Colonic mucosa (tissue), 4 donors: ENCODE measurements at regions not wholly inside any gene's neighbourhood (a gene's known extent, or its start where the extent isn't known, plus 50 kb on each side); places are given as distances from the start of the nearest gene placed in this dataset.

Experiments
- DNase-seq: peaks from one replicate; pipeline ENCODE4 v3.0.0-alpha.2; 2020
- H3K27ac ChIP-seq: fragments of 200-600 bp; one replicate; pipeline ENCODE4 v1.8.0; 2021
- H3K27me3 ChIP-seq: fragments of 200-600 bp; one replicate; pipeline ENCODE4 v1.8.0; 2021
- H3K36me3 ChIP-seq: fragments of 200-600 bp; one replicate; pipeline ENCODE4 v1.8.0; 2021
- H3K4me1 ChIP-seq: fragments of 200-600 bp; one replicate; pipeline ENCODE4 v1.8.0; 2021; ENCODE audit warnings: mild to moderate bottlenecking
- H3K4me3 ChIP-seq: fragments of 200-600 bp; one replicate; pipeline ENCODE4 v1.8.0; 2021
- H3K9ac ChIP-seq, 2 donors: one replicate each; pipeline ENCODE4 v1.7.0; 2013; ENCODE audit warnings: control low read depth in 2 of 2, low read depth in 2 of 2, low read length in 2 of 2
- H3K9me3 ChIP-seq: fragments of 200-600 bp; one replicate; pipeline ENCODE4 v1.8.0; 2021
- CTCF ChIP-seq: fragments of 200-600 bp; IDR thresholded peaks from one replicate; pipeline ENCODE4 v1.8.0; 2022; ENCODE audit warnings: antibody characterized with exemption, mild to moderate bottlenecking
- intact Hi-C: fragments of 100-400 bp; cut with DNase I; formaldehyde crosslinking; loops from one replicate; pipeline ENCODE4 v1.14.1; 2022
- donor health status: healthy.
- donor health status: DM: no; HTN: no; CAD: no.
- donor health status: DM: no; HTN: no; CAD: no.

DNA sequence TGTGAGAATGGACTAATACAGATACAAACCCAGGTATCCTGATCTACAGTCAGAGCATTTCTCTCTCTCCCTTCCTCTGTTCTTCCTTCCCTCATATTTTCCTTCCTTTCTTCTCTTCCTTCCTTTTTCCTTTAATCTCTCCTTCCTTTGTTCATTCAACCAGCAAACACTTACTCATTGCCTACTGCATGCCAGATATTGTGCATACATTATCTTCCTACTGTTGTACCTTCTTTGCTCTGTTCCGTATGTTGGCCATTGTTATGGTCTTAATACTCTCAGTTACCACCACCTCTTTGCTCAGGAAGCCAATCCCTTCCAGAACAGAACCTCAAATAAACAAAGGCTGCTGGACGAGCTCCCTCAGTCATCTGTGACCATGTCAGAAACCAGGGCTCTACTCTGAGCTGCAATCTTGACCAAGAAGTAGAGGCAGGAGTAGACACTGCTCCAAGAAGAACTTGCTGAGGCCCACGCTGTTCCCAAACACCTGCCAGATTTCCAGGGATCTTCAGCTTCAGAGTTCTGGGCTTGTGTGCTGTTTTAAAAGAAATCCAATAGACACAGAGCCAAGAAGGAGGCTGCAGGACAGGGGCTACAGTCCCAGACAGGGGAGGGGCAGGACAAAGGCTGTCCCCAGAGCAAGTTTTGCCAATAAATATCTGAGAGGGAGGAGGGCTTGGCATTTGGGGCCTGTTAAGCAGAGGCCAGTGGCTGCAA is 526.7 kb upstream of the TBX3 start:
- Histone ChIP-seq H3K9ac (no peak overlapping the region), H3K27ac (no peak overlapping the region), H3K4me1 (no peaks in the 10 kb centered on the region), H3K9me3 (no peaks in the 10 kb centered on the region), H3K4me3 (no peak overlapping the region), H3K27me3 (no peaks in the 10 kb centered on the region), H3K36me3 (no peaks in the 10 kb centered on the region)
- TF ChIP-seq CTCF = no peak
- intact Hi-C loops = no loop called here
- DNase-seq = no peak

GRCh38 chr12:115209230-115209629 is 525.3 kb upstream of the TBX3 start:
- Histone ChIP-seq H3K9ac (no peak overlapping the region), H3K9me3 (no peaks in the 10 kb centered on the region), H3K27me3 (no peaks in the 10 kb centered on the region), H3K36me3 (no peaks in the 10 kb centered on the region), H3K27ac (no peak overlapping the region), H3K4me1 (no peaks in the 10 kb centered on the region), H3K4me3 (no peak overlapping the region)
- DNase-seq = no peak
- intact Hi-C loops = no loop called here
- TF ChIP-seq CTCF = no peak

- no peak for TF ChIP-seq CTCF
- H3K27me3 ChIP-seq = no peaks in the 10 kb centered on the region
- intact Hi-C loops = no loop called here
- H3K9me3 ChIP-seq = no peaks in the 10 kb centered on the region
- H3K4me3 ChIP-seq = no peak overlapping the region
- no peak overlapping the region for H3K27ac ChIP-seq
- H3K4me1 ChIP-seq = no peaks in the 10 kb centered on the region
- no peak for DNase-seq
- H3K9ac ChIP-seq = no peak overlapping the region
- H3K36me3 ChIP-seq = no peaks in the 10 kb centered on the region
These were observed 524.1 kb upstream of the TBX3 start for GRCh38 chr12:115208098-115208497.

DNA sequence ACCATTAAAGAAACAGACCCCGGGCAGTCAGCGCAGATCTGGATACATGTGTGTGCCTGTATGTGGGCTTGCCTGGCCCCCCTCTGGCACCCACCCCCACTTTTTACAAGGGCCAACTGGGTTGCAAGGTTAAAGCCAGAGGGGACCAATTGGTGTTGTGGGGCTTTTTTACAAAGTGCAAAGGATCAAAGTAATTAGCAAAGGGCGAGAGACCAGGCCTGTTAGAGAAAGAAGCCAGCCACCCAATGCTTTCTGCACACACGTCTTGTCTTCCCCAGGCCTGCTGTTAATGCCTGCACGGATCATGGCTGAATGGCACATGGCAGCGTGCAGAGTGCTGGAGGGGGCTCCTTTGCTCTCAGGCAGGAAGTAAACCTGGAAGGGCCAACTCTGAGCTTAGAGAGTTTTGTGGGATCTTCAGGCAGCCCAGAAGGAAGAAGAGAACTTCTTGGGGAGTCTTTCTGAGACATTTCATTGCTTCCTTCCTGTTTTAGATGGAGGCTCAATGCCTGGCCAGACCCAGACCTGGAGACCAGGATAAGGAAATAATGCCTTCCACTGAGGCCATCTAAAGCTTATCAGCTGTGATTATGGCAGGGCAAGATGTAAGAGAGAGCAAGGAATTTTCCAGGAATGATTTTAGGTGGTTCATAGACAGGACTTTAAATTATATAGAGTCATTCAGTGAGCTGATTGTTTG is 523.4 kb upstream of the TBX3 start:
- intact Hi-C loops = no loop called here
- no peaks in the 10 kb centered on the region for H3K4me1 ChIP-seq
- no peak for TF ChIP-seq CTCF
- no peaks in the 10 kb centered on the region for H3K27me3 ChIP-seq
- H3K9me3 ChIP-seq = no peaks in the 10 kb centered on the region
- DNase-seq = no peak
- no peak overlapping the region for H3K4me3 ChIP-seq
- H3K9ac ChIP-seq = no peak overlapping the region
- no peak overlapping the region for H3K27ac ChIP-seq
- H3K36me3 ChIP-seq = no peaks in the 10 kb centered on the region

DNA sequence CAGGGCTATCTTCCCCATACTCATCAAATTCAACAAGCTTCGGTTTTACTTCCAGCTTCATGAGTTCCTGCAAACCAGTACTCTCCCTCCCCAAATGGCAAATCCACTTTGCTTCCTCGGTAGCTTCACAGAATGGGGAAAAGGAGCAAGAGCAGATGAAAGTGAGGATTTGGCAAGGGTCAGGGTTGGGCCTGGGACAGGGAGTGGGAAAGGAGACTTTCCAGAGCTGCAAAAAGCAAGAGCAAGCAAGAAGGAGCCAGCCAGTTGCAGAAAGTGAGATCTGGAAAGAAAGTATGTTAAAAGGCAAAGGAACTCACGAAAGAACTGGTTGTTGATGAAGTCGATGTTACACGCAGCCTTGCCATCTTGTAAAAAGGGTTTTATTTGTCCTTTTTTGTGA is 522.8 kb upstream of the TBX3 start:
- Histone ChIP-seq H3K4me3 (no peak overlapping the region), H3K9me3 (no peaks in the 10 kb centered on the region), H3K4me1 (no peaks in the 10 kb centered on the region), H3K36me3 (no peaks in the 10 kb centered on the region), H3K27me3 (no peaks in the 10 kb centered on the region), H3K27ac (no peak overlapping the region), H3K9ac (no peak overlapping the region)
- no peak for TF ChIP-seq CTCF
- DNase-seq = no peak
- intact Hi-C loops = no loop called here
